IMR-90 (cell line): ENCODE measurements at regions not wholly inside any gene's neighbourhood (a gene's known extent, or its start where the extent isn't known, plus 50 kb on each side); places are given as distances from the start of the nearest gene placed in this dataset.

Experiments used
- ATAC-seq: fragments of 200-7000 bp; cut with Tn5 transposase; 2 replicates; pipeline ENCODE4 v1.9.1; 2020; ENCODE audit warnings: low read depth, mild to moderate bottlenecking, moderate library complexity
- BruUV-seq: library from RNA; stranded (reverse); fragments of 400-500 nt; replicated peaks from 2 replicates; lab custom pipeline; 2021; lab: Mats Ljungman, UMichigan
- CTCF ChIA-PET: fragments of 300-600 bp; formaldehyde crosslinking; extraction: SDS; loops from one replicate; lab custom pipeline; 2021; ENCODE audit warnings: antibody characterized with exemption; lab: Yijun Ruan, JAX
- POLR2A ChIA-PET: fragments of 300-600 bp; sonication (Branson Sonifier 250); formaldehyde crosslinking; loops from one replicate; lab custom pipeline; 2022; ENCODE audit warnings: antibody characterized with exemption; ENCODE audit not compliant: unreplicated experiment; lab: Charles Lee
- DNase-seq: peaks from one replicate; pipeline ENCODE4 v3.0.0; 2013
- H2AFZ ChIP-seq: replicated peaks from 2 replicates; pipeline ENCODE3; 2013; ENCODE audit warnings: low read length, mild to moderate bottlenecking; ENCODE audit not compliant: poor library complexity
- H2AK5ac ChIP-seq: 2 replicates; pipeline ENCODE4 v1.6.1; 2013; ENCODE audit warnings: low read depth, low read length, inconsistent platforms
- H2AK9ac ChIP-seq: replicated peaks from 2 replicates; pipeline ENCODE3; 2013; ENCODE audit warnings: mild to moderate bottlenecking, low read depth, low read length, moderate library complexity; ENCODE audit not compliant: poor library complexity
- H2BK120ac ChIP-seq: 2 replicates; pipeline ENCODE4 v1.6.1; 2013; ENCODE audit warnings: low read depth, low read length, inconsistent platforms
- H2BK15ac ChIP-seq: 3 replicates; pipeline ENCODE4 v1.6.1; 2013; ENCODE audit warnings: low read depth, low read length, inconsistent platforms
- H2BK20ac ChIP-seq: 2 replicates; pipeline ENCODE4 v1.6.1; 2013; ENCODE audit warnings: low read depth, mild to moderate bottlenecking, inconsistent platforms, low read length, moderate library complexity
- H2BK5ac ChIP-seq: 2 replicates; pipeline ENCODE4 v1.6.1; 2013; ENCODE audit warnings: mild to moderate bottlenecking, low read depth, low read length, inconsistent platforms; ENCODE audit not compliant: poor library complexity, severe bottlenecking
- H3K14ac ChIP-seq: replicated peaks from 2 replicates; pipeline ENCODE4 v1.6.1; 2013; ENCODE audit warnings: low read depth, low read length, inconsistent platforms
- H3K18ac ChIP-seq: 2 replicates; pipeline ENCODE4 v1.6.1; 2013; ENCODE audit warnings: low read depth, low read length, control low read depth
- H3K23ac ChIP-seq: 2 replicates; pipeline ENCODE4 v1.6.1; 2013; ENCODE audit warnings: low read depth, low read length, inconsistent platforms
- H3K27ac ChIP-seq: 2 replicates; pipeline ENCODE4 v1.5.1; 2013; ENCODE audit warnings: mild to moderate bottlenecking, control low read depth, low read length; ENCODE audit not compliant: insufficient read depth
- H3K27me3 ChIP-seq: 2 replicates; pipeline ENCODE4 v1.6.1; 2013; ENCODE audit warnings: low read length; ENCODE audit not compliant: control insufficient read depth, insufficient read depth
- H3K36me3 ChIP-seq: 2 replicates; pipeline ENCODE4 v1.6.1; 2013; ENCODE audit warnings: low read length, mixed read lengths; ENCODE audit not compliant: control insufficient read depth, insufficient read depth
- H3K4ac ChIP-seq: 2 replicates; pipeline ENCODE4 v1.6.1; 2013; ENCODE audit warnings: low read depth, low read length, inconsistent platforms
- H3K4me1 ChIP-seq: 2 replicates; pipeline ENCODE4 v1.6.1; 2013; ENCODE audit warnings: low read length, mixed read lengths; ENCODE audit not compliant: control insufficient read depth, insufficient read depth
- H3K4me2 ChIP-seq: 2 replicates; pipeline ENCODE4 v1.6.1; 2013; ENCODE audit warnings: low read depth, mild to moderate bottlenecking, control low read depth, low read length, moderate library complexity
- H3K4me3 ChIP-seq: 2 replicates; pipeline ENCODE4 v1.5.1; 2013; ENCODE audit warnings: low read depth, mild to moderate bottlenecking, control low read depth, low read length, moderate library complexity; ENCODE audit not compliant: insufficient read depth
- H3K56ac ChIP-seq: 2 replicates; pipeline ENCODE4 v1.6.1; 2013; ENCODE audit warnings: low read length, inconsistent platforms; ENCODE audit not compliant: insufficient read depth; ENCODE audit errors: extremely low read depth
- H3K79me1 ChIP-seq, 2 experiments: 2 replicates each; pipeline ENCODE4 v1.6.1; 2013; ENCODE audit warnings: low read length in 2 of 2, inconsistent platforms in 1 of 2, low read depth in 1 of 2
- H3K9ac ChIP-seq: 2 replicates; pipeline ENCODE4 v1.6.1; 2013; ENCODE audit warnings: low read depth, low read length, control low read depth
- H3K9me1 ChIP-seq: 2 replicates; pipeline ENCODE4 v1.6.1; 2013; ENCODE audit warnings: low read length, inconsistent platforms; ENCODE audit not compliant: insufficient read depth
- H3K9me3 ChIP-seq: 2 replicates; pipeline ENCODE4 v1.6.1; 2013; ENCODE audit warnings: low read length; ENCODE audit not compliant: control insufficient read depth, insufficient read depth
- H4K20me1 ChIP-seq: 2 replicates; pipeline ENCODE4 v1.6.1; 2013; ENCODE audit warnings: low read length, inconsistent platforms; ENCODE audit not compliant: insufficient read depth
- H4K5ac ChIP-seq: 2 replicates; pipeline ENCODE4 v1.6.1; 2013; ENCODE audit warnings: mild to moderate bottlenecking, low read depth, low read length, control low read depth
- H4K8ac ChIP-seq, 2 experiments: 2 replicates each; pipeline ENCODE4 v1.6.1; 2013; ENCODE audit warnings: low read depth in 2 of 2, low read length in 2 of 2, control low read depth in 1 of 2, inconsistent platforms in 1 of 2
- H4K91ac ChIP-seq: 2 replicates; pipeline ENCODE4 v1.6.1; 2013; ENCODE audit warnings: low read depth, low read length, inconsistent platforms; ENCODE audit not compliant: insufficient read depth
- FOS ChIP-seq: fragments of 150-350 bp; IDR thresholded peaks from 2 replicates; pipeline ENCODE4 v1.6.1; 2016; ENCODE audit warnings: low read depth, low read length
- MXI1 ChIP-seq: IDR thresholded peaks from 2 replicates; pipeline ENCODE4 v1.6.1; 2012; ENCODE audit warnings: low read depth, mild to moderate bottlenecking, low read length, moderate library complexity, borderline replicate concordance
- RFX5 ChIP-seq: IDR thresholded peaks from 2 replicates; pipeline ENCODE4 v1.8.0; 2012; ENCODE audit warnings: low read depth, mild to moderate bottlenecking, low read length, moderate library complexity
- WGBS, 2 experiments: methylation state at CpG; one replicate each; pipeline versions ENCODE4 v1.1.5 to v1.1.7; 2013; ENCODE audit warnings: missing lambda C conversion rate in 2 of 2; ENCODE audit not compliant: insufficient read length in 1 of 2; ENCODE audit errors: extremely low coverage in 2 of 2; 5-methylcytosine and 5-hydroxymethylcytosine counted together
- dilution Hi-C: fragments of 300-500 bp; cut with HindIII; formaldehyde crosslinking; loops from one replicate; pipeline ENCODE4 v1.14.3; 2018; ENCODE audit warnings: low sequenced_read_pairs; ENCODE audit not compliant: unreplicated experiment
- in situ Hi-C: fragments of 300-500 bp; cut with MboI; formaldehyde crosslinking; loops from 3 replicates; pipeline ENCODE4 v1.14.3; 2019; ENCODE audit warnings: low sequenced_read_pairs, inconsistent platforms, mixed read lengths
- intact Hi-C: fragments of 100-400 bp; cut with micrococcal nuclease; formaldehyde crosslinking; loops from 2 replicates; pipeline ENCODE4 v1.10.0; 2022

DNA sequence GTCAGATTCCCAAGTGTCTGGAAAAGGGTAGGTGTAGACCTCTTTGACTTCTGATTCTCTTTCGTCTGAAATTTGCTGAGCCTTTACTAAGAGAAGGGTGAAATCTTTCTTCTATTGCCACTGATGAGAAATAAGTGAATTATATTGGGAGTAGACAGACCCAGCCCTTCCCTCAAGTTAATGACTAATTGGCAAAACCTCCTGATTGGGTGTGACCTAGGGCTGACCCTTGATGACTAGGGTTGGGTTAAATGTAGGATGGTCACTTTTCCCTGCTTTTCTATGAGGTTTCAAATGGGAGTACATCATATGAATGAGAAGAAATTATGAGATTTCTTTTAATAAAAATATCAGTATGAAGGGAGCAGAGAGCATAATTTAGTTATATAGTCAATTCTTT, 73.4 kb upstream of the C5orf46 start:
- Histone ChIP-seq H3K9ac (no peak overlapping the region), H3K4me1 (no peaks in the 10 kb centered on the region), H3K36me3 (no peaks in the 10 kb centered on the region), H3K56ac (no peak overlapping the region), H3K4me2 (no peak overlapping the region), H2BK15ac (no peak overlapping the region), H2AK5ac (no peak overlapping the region), H4K5ac (no peak overlapping the region), H3K27me3 (no peaks in the 10 kb centered on the region), H3K9me1 (no peaks in the 10 kb centered on the region), H2AFZ (no peak overlapping the region), H4K91ac (no peak overlapping the region), H3K27ac (no peak overlapping the region), H3K4me3 (no peak overlapping the region), H3K79me1 (no peaks in the 10 kb centered on the region), H3K23ac (no peak overlapping the region), H4K8ac (no peak overlapping the region), H2BK20ac (no peak overlapping the region), H3K9me3 (no peaks in the 10 kb centered on the region), H3K18ac (no peak overlapping the region), H3K4ac (no peak overlapping the region), H2BK120ac (no peak overlapping the region), H3K14ac (no peak overlapping the region), H2BK5ac (no peak overlapping the region), H4K20me1 (no peaks in the 10 kb centered on the region), H2AK9ac (no peak overlapping the region)
- CTCF ChIA-PET: no interaction called here
- ATAC-seq (no peak), DNase-seq (no peak)
- no CpG with 5 or more reads among the region's 1 CpG for WGBS, 2 experiments
- TF ChIP-seq MXI1 (no peak), RFX5 (no peak), FOS (no peak)
- in situ Hi-C loops: no loop called here
- intact Hi-C loops: no loop called here
- no TSS peak for BruUV-seq
- dilution Hi-C loops: no loop called here
- POLR2A ChIA-PET: no interaction called here
